GM12878 (cell line): ENCODE measurements at regions not wholly inside any gene's neighbourhood (a gene's known extent, or its start where the extent isn't known, plus 50 kb on each side); places are given as distances from the start of the nearest gene placed in this dataset.

Source experiments
- ATAC-seq: fragments of 200-7000 bp; cut with Tn5 transposase; 3 replicates; pipeline ENCODE4 v1.9.1; 2020; ENCODE audit warnings: mild to moderate bottlenecking, moderate library complexity
- BruUV-seq: library from RNA; stranded (reverse); fragments of 400-500 nt; replicated peaks from 2 replicates; lab custom pipeline; 2021; lab: Mats Ljungman, UMichigan
- CTCF ChIA-PET: fragments of 300-600 bp; sonication (Branson Sonifier 250); formaldehyde crosslinking; extraction: SDS; loops from one replicate; lab custom pipeline; 2021; ENCODE audit warnings: inconsistent platforms; lab: Yijun Ruan, JAX
- POLR2A ChIA-PET: fragments of 350-600 bp; formaldehyde crosslinking; extraction: SDS; loops from one replicate; lab custom pipeline; 2021; ENCODE audit warnings: inconsistent platforms; lab: Charles Lee
- RAD21 ChIA-PET: fragments of 300-600 bp; sonication (Branson Sonifier 250); formaldehyde crosslinking; loops from one replicate; lab custom pipeline; 2023; ENCODE audit warnings: antibody characterized with exemption; ENCODE audit not compliant: unreplicated experiment; lab: Charles Lee
- SMC1A ChIA-PET: fragments of 300-600 bp; sonication (Branson Sonifier 250); formaldehyde crosslinking; loops from one replicate; lab custom pipeline; 2023; ENCODE audit not compliant: unreplicated experiment, uncharacterized antibody; lab: Charles Lee
- DNase-seq: peaks from one replicate; pipeline ENCODE4 v3.0.0-alpha.2; 2011; ENCODE audit warnings: low read depth, low spot score
- FAIRE-seq: peaks from 3 replicates; lab custom pipeline; 2011; peaks lifted over from hg19 to GRCh38; lab: Jason Lieb, UNC
- H2AFZ ChIP-seq: 2 replicates; pipeline ENCODE4 v1.6.0; 2011; ENCODE audit warnings: low read depth, low read length, control low read depth; ENCODE audit not compliant: control insufficient read depth
- H3K27ac ChIP-seq: 2 replicates; pipeline ENCODE4 v1.5.1; 2011; ENCODE audit warnings: control low read depth; ENCODE audit not compliant: control insufficient read depth, insufficient read depth
- H3K27me3 ChIP-seq, 2 experiments: replicated peaks in 1 of 2; 2 replicates each; pipeline versions ENCODE4 v1.6.0 to v1.6.1; 2011; ENCODE audit warnings: low read length in 1 of 2; ENCODE audit not compliant: control insufficient read depth in 2 of 2, insufficient read depth in 2 of 2
- H3K36me3 ChIP-seq, 2 experiments: 2 replicates each; pipeline ENCODE4 v1.5.1; 2011; ENCODE audit warnings: low read length in 1 of 2; ENCODE audit not compliant: control insufficient read depth in 2 of 2, insufficient read depth in 2 of 2
- H3K4me1 ChIP-seq: 2 replicates; pipeline ENCODE4 v1.6.1; 2011; ENCODE audit warnings: mild to moderate bottlenecking, low read length, moderate library complexity, mixed read lengths; ENCODE audit not compliant: control insufficient read depth, insufficient read depth
- H3K4me2 ChIP-seq: 2 replicates; pipeline ENCODE4 v1.6.0; 2011; ENCODE audit warnings: control low read depth; ENCODE audit not compliant: control insufficient read depth, insufficient read depth
- H3K4me3 ChIP-seq: fragments of 200-600 bp; sonication (generic); 2 replicates; pipeline ENCODE4 v1.5.1; 2016
- H3K79me2 ChIP-seq: 2 replicates; pipeline ENCODE4 v1.6.0; 2011; ENCODE audit warnings: low read length; ENCODE audit not compliant: control insufficient read depth, insufficient read depth
- H3K9ac ChIP-seq: 2 replicates; pipeline ENCODE4 v1.8.0; 2011; ENCODE audit warnings: low read length, control low read depth, mixed read lengths; ENCODE audit not compliant: control insufficient read depth, insufficient read depth
- H3K9me3 ChIP-seq: replicated peaks from 3 replicates; pipeline ENCODE4 v1.5.1; 2011; ENCODE audit warnings: mild to moderate bottlenecking, low read length; ENCODE audit not compliant: control insufficient read depth, insufficient read depth
- H4K20me1 ChIP-seq: 2 replicates; pipeline ENCODE4 v1.6.0; 2011; ENCODE audit not compliant: control insufficient read depth, insufficient read depth
- EP300 ChIP-seq, 2 experiments: fragments of 150-350 bp in 1 of 2; IDR thresholded peaks; 2 replicates each; pipeline ENCODE4 v1.6.1; 2011 to 2012; ENCODE audit warnings: low read depth in 2 of 2, low read length in 2 of 2, borderline replicate concordance in 1 of 2, improper control_type of control experiment in 1 of 2, inconsistent platforms in 1 of 2; ENCODE audit not compliant: control insufficient read depth in 1 of 2
- FOS ChIP-seq: IDR thresholded peaks from 3 replicates; pipeline ENCODE4 v1.6.1; 2011; ENCODE audit warnings: borderline replicate concordance; ENCODE audit not compliant: insufficient read length; ENCODE audit errors: extremely low read depth
- FOXK2 ChIP-seq: fragments of 450-650 bp; IDR thresholded peaks from 2 replicates; pipeline ENCODE4 v1.6.1; 2017; ENCODE audit warnings: mild to moderate bottlenecking, moderate library complexity
- SIN3A ChIP-seq: IDR thresholded peaks from 2 replicates; pipeline ENCODE4 v1.6.1; 2012; ENCODE audit warnings: low read depth, low read length, improper control_type of control experiment
- SREBF2 ChIP-seq: IDR thresholded peaks from 2 replicates; pipeline ENCODE4 v1.6.1; 2012; ENCODE audit warnings: mild to moderate bottlenecking, low read length
- TAF1 ChIP-seq: IDR thresholded peaks from 2 replicates; pipeline ENCODE4 v1.6.1; 2011; ENCODE audit warnings: mild to moderate bottlenecking, low read depth, low read length, borderline replicate concordance
- WRNIP1 ChIP-seq: IDR thresholded peaks from 2 replicates; pipeline ENCODE4 v1.6.1; 2011; ENCODE audit warnings: low read depth, low read length, improper control_type of control experiment, borderline replicate concordance
- WGBS: methylation state at CpG from one replicate; pipeline ENCODE4 v1.1.6; 2016; ENCODE audit warnings: low lambda C conversion rate; ENCODE audit not compliant: insufficient replicate concordance, insufficient coverage; ENCODE audit errors: missing lambda C conversion rate; 5-methylcytosine and 5-hydroxymethylcytosine counted together
- in situ Hi-C: fragments of 300-500 bp; cut with MboI; formaldehyde crosslinking; loops from 9 replicates; pipeline ENCODE4 v1.14.3; 2018; ENCODE audit warnings: mixed read lengths
- intact Hi-C: fragments of 100-400 bp; cut with micrococcal nuclease; formaldehyde crosslinking; loops from one replicate; pipeline ENCODE4 v1.14.2; 2022; ENCODE audit not compliant: unreplicated experiment
- TF ChIP-seq, protein P1 (sequence below): fragments of 450-650 bp; IDR thresholded peaks from 2 replicates; pipeline ENCODE4 v1.6.1; 2018; ENCODE audit warnings: borderline replicate concordance, mild to moderate bottlenecking; ENCODE audit not compliant: partially characterized antibody

DNA sequence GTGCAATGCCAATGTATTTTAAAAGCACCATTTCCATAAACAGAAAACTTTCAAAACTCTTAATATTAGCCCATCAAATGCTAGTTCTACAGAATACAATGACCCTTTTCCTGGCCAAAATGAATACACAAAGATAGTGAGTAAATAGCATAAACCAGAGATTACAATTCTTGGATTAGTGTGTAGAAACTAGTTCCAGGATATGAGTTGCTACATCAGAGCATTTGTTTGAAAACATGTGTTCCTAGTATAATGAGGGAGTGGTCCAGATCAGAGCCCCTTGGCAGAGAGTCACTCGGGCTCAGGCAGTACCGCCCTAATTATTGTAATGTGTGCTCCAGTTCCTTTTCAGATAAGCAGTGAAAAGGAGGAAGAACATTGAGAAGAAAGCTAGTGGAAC, 63.7 kb upstream of the COL21A1 start:
- ChIA-PET POLR2A (no interaction called here), RAD21 (no interaction called here), CTCF (interaction anchor here (1.3 kb wide), 1 partner anchor 11 kb away, joined by 3 read pairs; no protein-coding TSS in a partner anchor)
- WGBS, result 19% methylated on average over 2 of the region's 2 CpGs
- in situ Hi-C loops, result no loop called here
- H3K9ac ChIP-seq, result no peak overlapping the region
- H3K27me3 ChIP-seq, result 0 out of 4 replicates have a peak, but pooled peaks cover 0 to 3% of the 10 kb centered on the region in 2 experiments
- H3K4me3 ChIP-seq, result no peak overlapping the region
- H3K27ac ChIP-seq, result no peak overlapping the region
- no peaks in the 10 kb centered on the region for H3K4me1 ChIP-seq
- no peaks in the 10 kb centered on the region for H3K79me2 ChIP-seq
- ATAC-seq, result no peak
- intact Hi-C loops, result no loop called here
- H4K20me1 ChIP-seq, result no peaks in the 10 kb centered on the region
- no peak overlapping the region for H2AFZ ChIP-seq
- no peak for TF ChIP-seq TAF1
- TF ChIP-seq EP300 (IDR thresholded peaks at IDR 0.05; ENCODE audit: borderline replicate concordance in 1 of 2, control insufficient read depth in 1 of 2, low read depth in 2 of 2, low read length in 2 of 2), result no peak
- TF ChIP-seq, protein P1, sequence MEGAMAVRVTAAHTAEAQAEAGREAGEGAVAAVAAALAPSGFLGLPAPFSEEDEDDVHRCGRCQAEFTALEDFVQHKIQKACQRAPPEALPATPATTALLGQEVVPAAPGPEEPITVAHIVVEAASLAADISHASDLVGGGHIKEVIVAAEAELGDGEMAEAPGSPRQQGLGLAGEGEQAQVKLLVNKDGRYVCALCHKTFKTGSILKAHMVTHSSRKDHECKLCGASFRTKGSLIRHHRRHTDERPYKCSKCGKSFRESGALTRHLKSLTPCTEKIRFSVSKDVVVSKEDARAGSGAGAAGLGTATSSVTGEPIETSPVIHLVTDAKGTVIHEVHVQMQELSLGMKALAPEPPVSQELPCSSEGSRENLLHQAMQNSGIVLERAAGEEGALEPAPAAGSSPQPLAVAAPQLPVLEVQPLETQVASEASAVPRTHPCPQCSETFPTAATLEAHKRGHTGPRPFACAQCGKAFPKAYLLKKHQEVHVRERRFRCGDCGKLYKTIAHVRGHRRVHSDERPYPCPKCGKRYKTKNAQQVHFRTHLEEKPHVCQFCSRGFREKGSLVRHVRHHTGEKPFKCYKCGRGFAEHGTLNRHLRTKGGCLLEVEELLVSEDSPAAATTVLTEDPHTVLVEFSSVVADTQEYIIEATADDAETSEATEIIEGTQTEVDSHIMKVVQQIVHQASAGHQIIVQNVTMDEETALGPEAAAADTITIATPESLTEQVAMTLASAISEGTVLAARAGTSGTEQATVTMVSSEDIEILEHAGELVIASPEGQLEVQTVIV, result no peak
- TF ChIP-seq FOXK2, result no peak
- TF ChIP-seq SIN3A, result no peak
- no peak for TF ChIP-seq WRNIP1
- no peak for TF ChIP-seq FOS
- TF ChIP-seq SREBF2, result no peak
- TF ChIP-seq, all 136 proteins: peak for 0
- BruUV-seq, result no TSS peak
- FAIRE-seq, result no peak
- SMC1A ChIA-PET, result no interaction called here
- Histone ChIP-seq H3K9me3 (no peaks in the 10 kb centered on the region), H3K4me2 (no peak overlapping the region), H3K36me3 (no peaks in the 10 kb centered on the region)
- no peak for DNase-seq
